ENCODE measurements at regions not wholly inside any gene's neighbourhood (a gene's known extent, or its start where the extent isn't known, plus 50 kb on each side); places are given as distances from the start of the nearest gene placed in this dataset.

DNA sequence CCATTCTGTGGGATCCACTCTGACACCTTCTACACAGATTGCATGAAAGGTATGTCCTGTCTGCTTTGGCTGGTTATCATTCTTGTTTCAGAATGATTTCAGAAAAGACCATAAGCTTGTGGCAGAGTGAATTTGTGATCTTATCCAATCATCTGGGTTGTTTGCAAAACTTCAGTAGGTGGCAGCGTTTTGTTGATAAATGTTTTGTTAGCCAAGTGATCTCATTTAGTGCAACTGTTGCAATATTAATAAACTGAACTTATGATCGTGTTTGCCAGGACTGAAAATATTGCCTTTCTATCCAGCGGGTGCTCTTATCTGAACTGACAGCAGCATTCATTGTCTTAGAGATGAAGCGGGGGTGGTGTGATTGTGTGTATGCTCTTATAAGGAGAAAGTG lies 613.2 kb upstream of the NOX3 start:
- TF ChIP-seq CTCF (IDR thresholded peaks at IDR 0.05) (no peak), POLR2A (IDR thresholded peaks at IDR 0.05; ENCODE audit: low read length) (no peak), HOXB13 (CRISPR knock-in tag; IDR thresholded peaks at IDR 0.05; ENCODE audit: low read depth) (no peak), HDAC2 (IDR thresholded peaks at IDR 0.05) (no peak), RFX5 (IDR thresholded peaks at IDR 0.05) (no peak), EP300 (IDR thresholded peaks at IDR 0.05) (no peak), REST (IDR thresholded peaks at IDR 0.05) (no peak), RNF2 (IDR thresholded peaks at IDR 0.05; ENCODE audit: borderline replicate concordance, low read depth) (no peak), FOXS1 (CRISPR knock-in tag; IDR thresholded peaks at IDR 0.05) (no peak), CHD2 (IDR thresholded peaks at IDR 0.05; ENCODE audit: low read length, partially characterized antibody) (no peak)
- TF ChIP-seq, protein P1, sequence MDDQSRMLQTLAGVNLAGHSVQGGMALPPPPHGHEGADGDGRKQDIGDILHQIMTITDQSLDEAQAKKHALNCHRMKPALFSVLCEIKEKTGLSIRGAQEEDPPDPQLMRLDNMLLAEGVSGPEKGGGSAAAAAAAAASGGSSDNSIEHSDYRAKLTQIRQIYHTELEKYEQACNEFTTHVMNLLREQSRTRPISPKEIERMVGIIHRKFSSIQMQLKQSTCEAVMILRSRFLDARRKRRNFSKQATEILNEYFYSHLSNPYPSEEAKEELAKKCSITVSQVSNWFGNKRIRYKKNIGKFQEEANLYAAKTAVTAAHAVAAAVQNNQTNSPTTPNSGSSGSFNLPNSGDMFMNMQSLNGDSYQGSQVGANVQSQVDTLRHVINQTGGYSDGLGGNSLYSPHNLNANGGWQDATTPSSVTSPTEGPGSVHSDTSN (IDR thresholded peaks at IDR 0.05), result no peak

Measured in A549 (cell line).